ENCODE measurements at regions not wholly inside any gene's neighbourhood (a gene's known extent, or its start where the extent isn't known, plus 50 kb on each side); places are given as distances from the start of the nearest gene placed in this dataset.

- Mint-ChIP-seq H3K36me3 (ENCODE audit: low read depth) (no peaks in the 10 kb centered on the region), H3K4me1 (ENCODE audit: low read depth) (no peaks in the 10 kb centered on the region), H3K27ac (no peak overlapping the region), H3K9me3 (peaks cover 7% of the 10 kb centered on the region), H3K27me3 (no peaks in the 10 kb centered on the region), H3K4me3 (no peak overlapping the region)
- POLR2A ChIA-PET: no interaction called here
- TF ChIP-seq CTCF (IDR thresholded peaks at IDR 0.05): no peak
- Histone ChIP-seq H3K36me3 (ENCODE audit: insufficient read depth, low read length) (no peaks in the 10 kb centered on the region), H3K27me3 (ENCODE audit: control insufficient read depth in 1 of 2, insufficient read depth in 2 of 2, low read length in 2 of 2) (no peaks in the 10 kb centered on the region), H3K27ac (ENCODE audit: low read depth in 1 of 2, low read length in 2 of 2) (no peak overlapping the region), H3K4me3 (ENCODE audit: low read length) (no peak overlapping the region), H3K4me1 (ENCODE audit: insufficient read depth, low read length) (no peaks in the 10 kb centered on the region), H3K9me3 (ENCODE audit: control insufficient read depth in 1 of 2, insufficient read depth in 1 of 2, low read length in 2 of 2) (no peaks in the 10 kb centered on the region)
- intact Hi-C loops (cut with DNase I, micrococcal nuclease): no loop called here
- ATAC-seq (ENCODE audit: poor library complexity) (no peak), DNase-seq (no peak)
- CTCF ChIA-PET: no interaction called here
These were observed 297.2 kb upstream of the FIGN start for GRCh38 chr2:164032995-164033394.

- no peaks in the 10 kb centered on the region for H3K36me3 Mint-ChIP-seq (ENCODE audit: low read depth)
- intact Hi-C loops (cut with DNase I, micrococcal nuclease): no loop called here
- no peaks in the 10 kb centered on the region for H3K27me3 Mint-ChIP-seq
- H3K27me3 ChIP-seq (ENCODE audit: control insufficient read depth in 1 of 2, insufficient read depth in 2 of 2, low read length in 2 of 2): no peaks in the 10 kb centered on the region
- H3K27ac Mint-ChIP-seq: no peak overlapping the region
- ChIA-PET CTCF (no interaction called here), POLR2A (no interaction called here)
- H3K4me1 Mint-ChIP-seq (ENCODE audit: low read depth): no peaks in the 10 kb centered on the region
- ATAC-seq (ENCODE audit: poor library complexity) (no peak), DNase-seq (no peak)
- no peak overlapping the region for H3K4me3 Mint-ChIP-seq
- TF ChIP-seq CTCF (IDR thresholded peaks at IDR 0.05): no peak
- peaks cover 14% of the 10 kb centered on the region for H3K9me3 Mint-ChIP-seq
- H3K27ac ChIP-seq (ENCODE audit: low read depth in 1 of 2, low read length in 2 of 2): no peak overlapping the region
- no peaks in the 10 kb centered on the region for H3K9me3 ChIP-seq (ENCODE audit: control insufficient read depth in 1 of 2, insufficient read depth in 1 of 2, low read length in 2 of 2)
- no peaks in the 10 kb centered on the region for H3K4me1 ChIP-seq (ENCODE audit: insufficient read depth, low read length)
- no peak overlapping the region for H3K4me3 ChIP-seq (ENCODE audit: low read length)
- no peaks in the 10 kb centered on the region for H3K36me3 ChIP-seq (ENCODE audit: insufficient read depth, low read length)
These were observed 294.8 kb upstream of the FIGN start for GRCh38 chr2:164030623-164031022.

GRCh38 chr2:164028814-164029534, 293.2 kb upstream of the FIGN start:
- DNase-seq: no peak
- no peaks in the 10 kb centered on the region for H3K36me3 ChIP-seq (ENCODE audit: insufficient read depth, low read length)
- CTCF ChIA-PET: no interaction called here
- Mint-ChIP-seq H3K27ac (no peak overlapping the region), H3K4me1 (ENCODE audit: low read depth) (no peaks in the 10 kb centered on the region), H3K4me3 (no peak overlapping the region), H3K9me3 (peaks cover 13% of the 10 kb centered on the region), H3K27me3 (no peaks in the 10 kb centered on the region), H3K36me3 (ENCODE audit: low read depth) (no peaks in the 10 kb centered on the region)
- H3K27ac ChIP-seq (ENCODE audit: low read depth in 1 of 2, low read length in 2 of 2): no peak overlapping the region
- POLR2A ChIA-PET: no interaction called here
- intact Hi-C loops (cut with DNase I, micrococcal nuclease): no loop called here
- H3K9me3 ChIP-seq (ENCODE audit: control insufficient read depth in 1 of 2, insufficient read depth in 1 of 2, low read length in 2 of 2): peaks cover 0 to 1% of the 10 kb centered on the region in 2 experiments
- no peak for ATAC-seq (ENCODE audit: poor library complexity)
- no peak overlapping the region for H3K4me3 ChIP-seq (ENCODE audit: low read length)
- H3K4me1 ChIP-seq (ENCODE audit: insufficient read depth, low read length): no peaks in the 10 kb centered on the region
- no peak for TF ChIP-seq CTCF (IDR thresholded peaks at IDR 0.05)
- no peaks in the 10 kb centered on the region for H3K27me3 ChIP-seq (ENCODE audit: control insufficient read depth in 1 of 2, insufficient read depth in 2 of 2, low read length in 2 of 2)
